GM21447 (cell line): ENCODE measurements at regions not wholly inside any gene's neighbourhood (a gene's known extent, or its start where the extent isn't known, plus 50 kb on each side); places are given as distances from the start of the nearest gene placed in this dataset.

ENCODE experiments used
- ATAC-seq: cut with Tn5 transposase; IDR thresholded peaks from one replicate; pipeline ENCODE4 v1.9.1; 2021; ENCODE audit not compliant: unreplicated experiment

DNA sequence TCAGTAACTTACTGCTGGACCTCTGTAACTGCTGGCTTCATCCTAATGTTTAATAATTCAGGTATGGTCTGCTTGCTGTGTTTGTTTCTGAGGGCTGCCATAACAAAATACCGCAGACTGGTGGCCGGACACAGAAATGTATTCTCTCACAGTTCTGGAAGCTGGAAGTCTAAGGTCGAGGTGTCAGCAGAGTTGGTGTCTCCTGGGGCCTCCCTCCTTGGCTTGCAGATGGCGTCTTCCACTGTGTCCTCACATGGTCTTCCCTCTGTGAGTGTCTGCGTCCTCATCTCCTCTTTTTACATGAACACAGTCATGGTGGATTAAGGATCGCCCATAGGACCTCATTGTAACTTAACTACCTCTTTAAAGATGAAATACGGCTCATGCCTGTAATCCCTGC lies 389.7 kb upstream of the JARID2 start:
- no peak for ATAC-seq

DNA sequence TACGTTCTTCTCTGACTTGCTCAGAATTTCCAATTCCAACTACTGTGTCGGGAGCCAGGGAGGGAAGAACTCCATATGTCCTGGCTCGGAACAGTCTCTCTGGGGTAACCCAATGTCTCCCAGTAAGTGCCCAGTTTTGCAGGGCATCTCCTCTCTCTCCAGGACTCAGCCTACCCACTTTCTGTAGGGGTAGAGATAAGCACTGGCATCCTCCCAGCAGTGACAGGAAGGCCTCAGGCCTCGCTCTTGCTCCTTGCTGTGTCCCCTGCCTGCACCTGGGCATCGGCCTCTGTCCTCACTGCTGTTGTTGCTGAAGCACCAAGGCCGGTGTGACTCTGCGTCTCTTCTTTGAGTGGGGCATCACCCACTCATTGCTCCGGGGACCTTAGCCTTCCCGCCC lies 388.9 kb upstream of the JARID2 start:
- ATAC-seq = no peak

DNA sequence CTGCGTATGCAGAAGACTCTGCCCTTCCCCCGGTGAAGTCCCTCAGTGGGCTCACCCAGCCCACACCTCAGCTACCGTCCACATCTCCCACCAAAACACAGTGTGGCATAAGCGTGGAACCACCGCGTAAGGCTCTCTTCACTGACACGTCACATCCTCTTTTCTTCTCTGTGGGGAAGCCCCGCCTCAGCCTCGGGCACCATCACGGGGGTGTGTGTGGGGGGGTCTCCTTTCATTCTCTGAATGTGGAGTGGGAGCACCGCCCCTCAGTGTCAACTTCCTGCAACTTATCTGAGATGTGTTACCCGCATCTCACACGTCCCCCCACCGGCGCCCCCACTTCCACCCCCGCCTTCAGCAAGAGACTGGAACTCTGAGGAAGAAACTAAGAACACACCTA lies 388.4 kb upstream of the JARID2 start:
- ATAC-seq = no peak

DNA sequence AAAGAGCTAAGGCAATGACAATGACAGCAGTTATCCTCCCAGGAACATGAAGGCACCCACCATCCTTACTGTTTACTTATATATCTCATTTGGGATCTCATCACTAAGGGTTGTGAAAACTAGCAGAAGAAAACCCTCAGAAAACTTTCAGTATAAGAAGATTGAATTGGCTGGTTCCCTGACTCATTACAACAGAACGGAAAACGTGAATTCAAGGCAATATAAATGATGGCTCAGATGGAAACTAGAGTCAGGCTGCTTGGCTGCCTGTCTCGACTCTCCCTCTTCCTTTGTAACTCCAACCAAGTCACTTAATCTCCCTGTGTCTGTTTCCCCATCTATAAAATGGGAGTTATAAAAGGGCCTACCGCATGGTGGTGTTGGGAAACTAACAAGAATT lies 387.1 kb upstream of the JARID2 start:
- ATAC-seq = no peak

DNA sequence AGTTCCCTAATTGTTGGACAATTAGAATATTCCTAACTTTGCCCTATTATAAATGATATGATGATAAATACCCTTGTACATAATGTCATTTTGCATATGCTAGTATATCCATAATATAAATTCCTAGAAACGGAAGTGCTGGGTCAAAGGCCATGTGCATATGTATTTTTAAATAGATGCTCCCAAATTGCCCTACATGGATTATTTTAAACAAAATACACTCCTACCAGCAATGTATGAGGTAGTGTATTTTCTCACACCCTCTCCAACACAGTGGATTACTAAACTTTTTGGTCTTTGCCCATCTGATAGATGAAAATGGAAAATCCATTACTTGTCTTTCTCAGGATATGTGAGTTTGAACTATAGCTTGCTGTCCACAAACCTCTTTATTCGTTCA lies 385.1 kb upstream of the JARID2 start:
- no peak for ATAC-seq

DNA sequence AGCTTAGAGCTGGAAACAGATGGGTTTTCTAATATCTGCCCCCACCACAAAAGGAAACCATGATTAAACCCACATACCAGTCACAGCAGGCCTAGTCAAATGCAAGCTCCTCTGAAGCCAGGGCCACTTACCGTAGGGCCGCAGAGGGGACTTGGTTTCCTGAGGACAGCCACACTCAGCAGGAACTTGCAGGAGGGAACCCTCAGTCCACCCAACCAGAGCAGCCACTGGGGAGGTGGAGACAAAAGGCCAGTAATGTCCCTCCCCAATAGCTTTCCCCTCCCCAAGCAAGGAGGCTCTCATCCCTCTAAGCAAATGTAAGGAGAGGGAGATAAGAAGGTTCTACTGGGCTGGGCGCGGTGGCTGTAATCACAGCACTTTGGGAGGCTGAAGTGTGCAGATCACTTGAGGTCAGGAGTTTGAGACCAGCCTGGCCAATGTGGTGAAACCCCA lies 384.4 kb upstream of the JARID2 start:
- ATAC-seq = no peak

DNA sequence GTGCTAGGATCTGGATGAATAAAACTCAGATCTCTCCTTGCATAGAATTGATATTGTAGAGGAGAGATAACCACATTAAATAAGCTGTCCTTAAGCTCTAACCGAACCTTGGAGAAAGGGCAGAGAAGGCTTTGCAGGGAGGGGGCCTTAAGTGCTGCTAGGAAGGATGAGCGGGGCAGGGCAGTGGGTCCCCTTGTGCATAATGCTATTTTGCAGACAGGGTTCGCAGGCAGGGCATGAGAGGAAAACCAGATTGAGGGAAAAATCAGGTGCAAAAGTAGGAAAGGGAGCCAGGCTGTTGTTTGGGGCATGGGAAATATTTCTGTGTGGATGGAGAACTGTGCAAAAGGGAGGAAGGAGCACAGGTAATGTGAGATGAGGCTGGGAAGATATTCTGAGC lies 383.0 kb upstream of the JARID2 start:
- ATAC-seq = no peak

DNA sequence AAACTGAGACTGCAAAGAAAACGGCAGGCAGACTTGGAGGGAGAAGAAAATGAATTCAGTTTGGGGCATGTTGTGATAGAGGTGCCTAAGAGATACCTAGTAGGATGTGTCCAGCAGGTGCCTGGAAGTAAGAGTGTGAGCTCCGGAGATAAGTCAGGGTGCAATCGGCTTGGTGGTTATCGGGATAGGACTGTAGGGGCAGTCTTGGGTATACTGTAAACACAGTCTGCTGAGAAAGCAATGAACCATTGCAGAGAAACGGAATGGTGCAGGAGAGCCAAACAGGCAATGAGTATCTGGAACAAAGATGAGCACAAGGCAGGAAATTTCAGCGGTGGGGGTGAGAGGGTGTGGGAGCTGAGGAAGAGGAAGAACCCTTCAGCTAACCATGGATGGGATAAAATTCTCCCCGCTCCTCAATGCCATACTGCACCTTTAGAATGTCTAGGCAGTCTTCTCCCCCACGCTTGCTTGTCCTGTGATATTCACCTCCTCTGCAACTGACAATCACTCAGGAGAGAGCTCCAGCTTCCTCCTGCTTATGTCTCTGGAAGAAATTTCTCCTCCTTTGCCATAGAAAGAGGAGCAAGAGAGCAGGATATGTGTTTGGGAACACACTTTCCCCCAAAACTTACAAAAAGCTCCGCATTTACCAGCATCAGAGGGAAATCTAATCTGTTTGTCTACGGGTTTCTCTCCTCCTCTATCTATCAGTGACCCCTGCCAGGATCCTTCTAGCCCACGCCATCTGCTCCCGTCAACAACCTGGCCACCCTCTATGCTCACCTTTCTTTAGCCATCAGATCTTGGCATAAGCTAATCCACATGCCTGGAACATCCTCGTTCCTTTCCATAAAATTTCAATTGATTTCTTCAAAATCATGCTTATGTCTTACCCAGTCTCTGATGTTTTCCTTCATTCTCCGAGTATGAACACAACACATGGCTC lies 381.7 kb upstream of the JARID2 start:
- no peak for ATAC-seq

DNA sequence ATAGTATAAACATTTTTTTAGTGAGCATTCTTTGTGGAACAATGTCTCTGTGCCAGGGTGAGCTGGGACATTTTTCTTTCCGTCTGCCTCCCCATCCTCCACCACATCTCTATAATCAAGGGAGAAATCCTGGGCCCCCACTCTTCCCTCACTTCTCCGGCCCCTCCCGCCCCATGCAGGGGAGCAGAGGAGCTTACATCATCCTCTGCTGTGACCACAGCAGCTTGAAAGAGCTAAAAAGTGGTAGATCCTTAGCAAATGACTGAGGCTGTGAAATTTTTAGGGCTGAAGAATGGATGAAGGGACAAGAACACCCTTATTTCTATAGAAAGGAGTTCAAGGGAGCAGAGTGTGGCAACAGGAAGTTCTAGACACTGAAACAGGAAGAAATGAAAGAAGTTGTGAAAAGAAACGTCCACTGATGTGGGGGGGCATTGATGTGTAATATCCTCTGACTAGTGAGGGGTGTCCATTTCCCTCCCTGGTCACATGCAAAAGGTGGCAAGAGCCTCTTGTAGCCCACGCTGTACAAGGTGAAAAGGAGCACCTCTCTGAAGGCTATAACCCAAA lies 380.3 kb upstream of the JARID2 start:
- ATAC-seq = no peak

DNA sequence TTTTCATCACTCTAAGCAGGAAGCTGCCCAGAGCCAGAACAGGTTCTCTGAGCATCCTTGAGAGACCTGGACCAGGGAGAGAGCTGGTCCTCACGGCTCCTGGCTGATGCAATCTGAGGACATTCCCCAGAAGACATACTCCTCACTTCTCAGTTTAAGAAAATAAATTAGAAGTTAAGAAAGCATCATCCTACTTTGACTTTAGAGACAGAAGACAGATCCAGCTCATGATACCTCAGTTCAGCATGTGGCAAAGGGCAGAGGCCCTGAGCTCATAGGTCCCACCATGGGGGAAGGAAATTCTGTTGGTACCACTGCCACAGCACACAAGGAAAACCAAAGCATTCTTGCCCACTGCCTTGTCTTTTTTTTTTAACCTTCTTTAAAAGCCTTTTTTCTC lies 378.1 kb upstream of the JARID2 start:
- no peak for ATAC-seq

DNA sequence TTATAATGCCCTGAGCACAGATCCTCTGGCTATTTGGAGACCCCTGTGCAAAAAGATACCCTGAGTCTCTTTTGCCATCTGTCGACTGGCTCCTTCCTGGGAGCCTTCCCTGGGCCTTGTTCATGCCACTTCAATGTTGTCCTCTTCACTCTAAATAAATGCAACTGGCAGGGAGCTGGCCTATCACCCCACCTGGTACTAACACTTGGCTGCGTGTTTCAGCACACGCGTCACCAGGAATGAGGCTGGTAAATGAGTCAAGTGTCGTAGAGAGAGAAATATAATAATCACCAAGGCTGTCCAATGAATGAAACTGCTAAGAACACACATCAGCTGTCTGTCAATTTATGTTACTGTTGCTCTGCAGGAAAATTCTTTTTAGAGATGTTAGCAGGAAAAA lies 374.6 kb upstream of the JARID2 start:
- no peak for ATAC-seq

DNA sequence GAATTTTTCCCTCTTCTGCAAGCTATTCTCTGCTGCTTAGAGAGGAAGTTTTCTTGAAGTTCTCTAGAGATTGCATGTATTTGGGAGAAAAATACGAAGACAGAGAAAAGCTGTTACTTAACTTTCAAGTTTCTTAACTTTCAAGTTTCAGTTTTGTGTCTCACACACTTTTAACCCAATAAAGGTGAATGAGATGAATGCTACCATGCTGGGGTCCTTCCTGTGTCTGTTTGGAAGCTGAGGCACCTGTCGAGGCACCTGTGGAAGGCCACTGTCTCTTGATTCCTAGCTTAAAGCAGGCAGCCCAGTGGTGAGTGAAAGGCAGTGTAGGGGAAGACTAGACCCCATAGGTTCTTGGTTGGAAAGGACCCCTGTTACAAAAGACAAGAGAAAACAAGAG lies 372.8 kb upstream of the JARID2 start:
- no peak for ATAC-seq

DNA sequence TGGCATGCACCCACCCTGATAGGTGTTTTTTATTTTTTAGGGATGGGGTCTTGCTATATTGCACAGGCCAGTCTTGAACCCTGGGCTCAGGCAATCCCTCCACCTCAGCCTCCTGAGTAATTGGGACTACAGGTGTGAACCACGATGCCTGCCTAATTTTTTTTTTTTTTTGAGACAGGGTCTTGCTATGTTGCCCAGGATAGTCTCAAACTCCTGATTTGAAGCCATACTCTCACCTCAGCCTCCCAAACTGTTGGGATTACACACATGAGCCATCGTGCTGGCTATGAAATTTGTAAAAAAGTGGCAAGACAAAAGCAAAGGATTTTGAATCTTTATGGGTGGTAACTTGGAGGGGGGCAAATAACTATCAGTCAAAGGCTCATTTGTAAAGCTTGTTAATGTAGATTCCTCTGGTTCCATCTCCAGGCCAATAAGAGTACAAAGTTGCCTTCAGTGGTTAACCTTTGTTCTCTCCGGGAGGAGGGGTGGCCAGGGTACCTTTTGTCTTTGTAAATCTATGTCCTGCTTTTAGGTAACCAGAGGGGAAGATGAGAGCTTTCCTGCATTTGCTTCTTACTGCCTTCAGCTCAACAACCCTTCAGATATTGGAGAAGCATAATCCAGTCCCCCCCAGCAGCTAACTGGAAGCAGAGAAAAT lies 372.0 kb upstream of the JARID2 start:
- no peak for ATAC-seq

DNA sequence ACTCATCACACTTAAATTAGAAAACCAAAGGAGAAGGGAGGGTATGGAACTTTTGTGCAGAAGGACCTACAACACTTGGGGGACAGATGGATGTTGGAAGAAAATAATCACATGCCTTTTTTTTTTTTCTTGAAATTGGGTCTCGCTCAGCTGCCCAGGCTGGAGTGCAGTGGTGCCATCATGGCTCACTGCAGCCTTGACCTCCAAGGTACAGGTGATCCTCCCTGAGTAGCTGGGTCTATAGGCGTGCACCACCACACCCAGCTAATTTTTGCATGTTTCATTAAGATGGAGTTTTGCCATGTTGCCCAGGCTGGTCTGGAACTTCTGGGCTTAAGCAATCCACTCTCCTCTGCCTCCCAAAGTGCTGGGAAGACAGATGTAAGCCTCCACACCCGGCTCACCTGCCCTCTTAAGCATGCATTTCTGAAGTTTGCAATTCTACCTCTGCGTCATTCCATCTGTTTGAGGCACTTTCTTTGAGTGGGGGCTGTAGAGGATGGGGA lies 370.8 kb upstream of the JARID2 start:
- ATAC-seq = no peak

DNA sequence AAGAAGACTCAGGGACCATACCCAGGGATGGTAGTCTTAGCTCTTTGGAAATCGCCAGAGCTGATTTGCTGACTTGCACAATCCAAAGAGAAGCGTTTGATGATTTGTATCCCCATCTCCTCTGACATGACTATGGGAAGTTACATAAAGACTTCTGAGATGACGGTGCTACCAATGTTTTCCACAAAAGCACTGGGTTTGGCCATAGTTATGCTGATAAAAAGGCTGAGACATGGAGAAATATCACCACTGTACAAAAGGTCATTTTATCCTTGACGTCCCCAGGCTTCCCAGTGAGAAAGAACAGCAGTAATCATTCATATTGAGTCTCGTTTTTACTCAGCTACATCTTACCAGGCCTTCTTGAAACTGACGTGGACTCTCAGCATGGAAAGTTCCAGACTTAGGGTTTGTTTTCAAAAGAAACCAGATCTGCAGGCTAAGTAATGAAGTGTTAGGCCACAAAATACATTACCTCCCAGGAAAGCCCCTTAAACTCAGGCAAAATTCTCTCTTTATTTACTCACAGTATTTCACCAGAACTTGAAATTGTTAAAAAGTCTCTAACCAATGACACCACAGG lies 370.3 kb upstream of the JARID2 start:
- ATAC-seq = peak; percentile 57

DNA sequence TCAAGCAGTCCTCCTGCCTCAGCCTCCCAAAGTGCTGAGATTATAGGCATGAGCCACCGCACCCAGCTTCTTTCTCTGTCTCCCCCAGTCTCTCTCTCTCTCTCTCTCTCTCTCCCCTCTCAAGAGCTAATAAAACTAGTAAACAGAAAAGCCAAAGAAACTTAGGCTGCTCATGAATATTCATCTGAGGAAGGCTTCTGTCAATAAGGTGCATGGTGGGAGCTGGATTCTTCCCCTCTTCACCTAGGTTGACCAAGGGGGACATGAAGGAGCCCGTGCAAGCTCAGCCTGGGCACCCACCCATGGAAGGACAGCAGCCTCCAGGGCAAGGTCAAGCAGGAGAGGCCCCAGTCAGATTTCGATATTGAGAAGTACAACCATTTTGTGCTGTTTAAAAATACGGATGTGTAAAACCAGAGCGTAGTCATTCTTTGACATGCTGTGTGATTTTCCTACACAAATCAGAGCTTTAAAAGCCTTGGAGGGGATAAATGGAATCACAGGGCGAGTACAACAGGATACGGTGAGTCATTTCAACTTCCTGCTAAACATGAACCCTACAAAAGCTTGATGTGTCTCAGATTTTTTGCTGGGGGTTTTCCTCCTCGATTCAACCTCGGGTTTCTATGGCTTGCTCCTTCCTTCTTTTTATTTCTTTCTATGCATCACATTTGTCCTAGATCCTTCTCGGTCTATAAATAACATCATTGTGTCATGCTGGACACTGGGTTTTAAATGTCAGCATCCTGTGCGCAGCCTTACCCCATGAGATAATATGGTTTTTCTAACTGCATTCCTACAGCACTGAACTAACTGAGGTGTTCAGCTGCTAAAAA lies 368.9 kb upstream of the JARID2 start:
- ATAC-seq = peak; percentile 56

DNA sequence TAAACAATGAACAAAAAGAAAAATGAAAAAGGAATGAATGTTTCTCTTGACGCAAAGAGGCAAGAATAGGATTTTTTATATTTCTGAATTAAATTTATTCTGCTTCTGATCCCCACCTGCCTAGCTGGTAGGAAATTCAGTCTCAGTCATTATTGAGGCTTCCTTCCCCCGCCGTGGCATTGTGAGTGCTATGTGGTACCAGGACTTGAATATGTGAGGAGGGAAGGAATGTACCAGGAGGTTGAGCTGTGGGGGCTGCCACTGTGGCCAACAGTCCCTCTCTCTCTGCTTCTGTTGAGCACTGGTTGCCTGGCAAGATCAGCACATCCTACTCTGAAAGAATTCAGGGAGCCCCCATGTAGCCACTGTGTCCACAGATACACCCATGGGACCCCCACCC lies 368.1 kb upstream of the JARID2 start:
- no peak for ATAC-seq

DNA sequence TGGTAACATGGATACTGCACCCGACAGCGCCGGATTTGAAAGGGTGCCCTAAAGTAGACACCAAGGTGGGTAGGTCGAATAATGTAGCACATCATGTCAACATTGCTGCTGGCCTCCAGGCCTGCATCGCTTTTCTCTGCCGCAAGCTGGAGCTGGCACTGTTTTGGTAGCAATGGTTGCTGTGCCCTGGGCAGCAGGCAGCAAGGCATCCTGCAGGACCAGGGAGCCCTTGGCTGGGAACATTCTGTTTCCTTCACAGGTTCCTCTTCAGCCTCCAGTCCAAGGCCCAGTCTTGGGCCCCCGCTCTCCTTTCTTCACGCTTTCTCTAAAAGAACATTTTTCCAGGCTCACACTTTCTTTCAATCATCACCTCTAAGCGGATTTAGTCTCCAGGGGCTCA lies 365.8 kb upstream of the JARID2 start:
- ATAC-seq = no peak

DNA sequence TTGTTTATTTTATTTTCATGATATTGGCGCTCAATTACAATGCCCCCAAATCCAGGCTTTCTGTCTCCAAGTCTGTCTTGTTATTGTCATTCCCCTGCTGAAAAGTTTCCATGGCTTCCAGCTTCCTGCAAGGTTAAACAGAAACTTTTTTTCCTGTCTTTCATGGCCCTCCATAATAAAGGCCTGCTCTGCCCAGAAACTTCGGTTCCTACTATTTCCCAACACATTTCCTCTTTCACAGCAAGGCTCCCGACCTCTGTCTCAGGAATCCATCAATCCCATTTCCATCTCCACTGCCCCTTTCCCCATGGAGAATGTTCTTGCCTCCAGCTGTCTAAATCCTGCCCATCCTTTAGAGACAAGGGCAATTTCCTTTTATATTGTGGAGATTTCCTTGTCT lies 365.2 kb upstream of the JARID2 start:
- ATAC-seq = no peak

DNA sequence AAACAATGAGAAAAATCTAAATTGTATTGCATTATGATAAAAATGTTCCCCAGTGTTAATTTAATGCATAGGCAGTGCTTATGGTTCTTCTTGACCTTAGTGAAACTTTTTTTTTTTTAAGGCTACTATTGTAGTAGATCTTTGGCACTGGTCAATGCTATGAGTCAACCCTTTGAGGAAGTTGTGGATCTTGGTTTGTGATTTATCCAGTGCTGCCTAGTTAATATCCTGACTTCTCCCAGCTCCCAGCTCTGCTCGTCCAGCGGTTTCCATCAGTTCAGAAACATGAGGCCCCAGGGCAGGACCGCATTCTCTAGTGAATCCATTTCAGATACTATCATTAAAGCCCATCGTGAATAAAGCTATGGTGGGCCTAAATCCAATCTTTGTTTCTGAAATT lies 364.5 kb upstream of the JARID2 start:
- no peak for ATAC-seq
